Activated naive CD4-positive, alpha-beta T cell treated with anti-CD3 and anti-CD28 coated beads, Interleukin-2, amount 50 U/mL, for 72 hours (primary cell): ENCODE measurements at regions not wholly inside any gene's neighbourhood (a gene's known extent, or its start where the extent isn't known, plus 50 kb on each side); places are given as distances from the start of the nearest gene placed in this dataset.

Experiments
- ATAC-seq, 2 donors: fragments of 150-1000 bp; cut with Tn5 transposase; 2 replicates each; pipeline ENCODE4 v1.10.0; 2021; ENCODE audit warnings: mild to moderate bottlenecking in 2 of 2, moderate library complexity in 2 of 2
- DNase-seq, 2 donors: peaks; one replicate each; pipeline ENCODE4 v3.0.0; 2021 to 2022; ENCODE audit warnings: low spot score in 2 of 2
- H3K27ac Mint-ChIP-seq, 2 donors: one replicate each; pipeline ENCODE4 v1.8.0; 2022; ENCODE audit warnings: mild to moderate bottlenecking in 2 of 2, mixed read lengths in 2 of 2
- H3K36me3 Mint-ChIP-seq, 2 donors: one replicate each; pipeline ENCODE4 v1.8.0; 2022; ENCODE audit warnings: mixed read lengths in 2 of 2
- H3K9me3 Mint-ChIP-seq, 2 donors: one replicate each; pipeline ENCODE4 v1.8.0; 2022; ENCODE audit warnings: mixed read lengths in 2 of 2

- Mint-ChIP-seq H3K9me3 (peaks cover 0 to under 1% of the 10 kb centered on the region in 2 donors), H3K27ac (no peak overlapping the region), H3K36me3 (no peaks in the 10 kb centered on the region)
- DNase-seq = no peak
- ATAC-seq = no peak
Measured at GRCh38 chr20:6866741-6867140, 99.3 kb downstream of the BMP2 start.

GRCh38 chr20:6868861-6869260, 101.4 kb downstream of the BMP2 start:
- H3K27ac Mint-ChIP-seq = no peak overlapping the region
- no peaks in the 10 kb centered on the region for H3K36me3 Mint-ChIP-seq
- DNase-seq (no peak), ATAC-seq (no peak)
- peaks cover 0 to 3% of the 10 kb centered on the region in 2 donors for H3K9me3 Mint-ChIP-seq

- H3K36me3 Mint-ChIP-seq = no peaks in the 10 kb centered on the region
- H3K9me3 Mint-ChIP-seq = peaks cover 0 to 3% of the 10 kb centered on the region in 2 donors
Measured at GRCh38 chr20:6870559-6870958, 103.1 kb downstream of the BMP2 start.

GRCh38 chr20:6877633-6878032, 110.1 kb downstream of the BMP2 start:
- no peaks in the 10 kb centered on the region for H3K36me3 Mint-ChIP-seq
- peaks cover 6 to 10% of the 10 kb centered on the region in 2 donors for H3K9me3 Mint-ChIP-seq
- no peak overlapping the region for H3K27ac Mint-ChIP-seq
- ATAC-seq = no peak
- DNase-seq = no peak

More at GRCh38 chr20:6870559-6870958, 103.1 kb downstream of the BMP2 start:
- ATAC-seq (no peak), DNase-seq (no peak)
- H3K27ac Mint-ChIP-seq = no peak overlapping the region

GRCh38 chr20:6882561-6883291, 115.2 kb downstream of the BMP2 start:
- Mint-ChIP-seq H3K9me3 (peaks cover 13 to 14% of the 10 kb centered on the region in 2 donors), H3K27ac (no peak overlapping the region), H3K36me3 (peaks cover 0 to 6% of the 10 kb centered on the region in 2 donors)
- DNase-seq = no peak
- ATAC-seq = no peak

- H3K36me3 Mint-ChIP-seq = peaks cover 0 to 6% of the 10 kb centered on the region in 2 donors
- ATAC-seq = no peak
- H3K9me3 Mint-ChIP-seq = peaks cover 13% of the 10 kb centered on the region in 2 donors
- no peak overlapping the region for H3K27ac Mint-ChIP-seq
- DNase-seq = no peak
Measured at GRCh38 chr20:6884114-6884513, 116.6 kb downstream of the BMP2 start.

GRCh38 chr20:6886065-6886729, 118.7 kb downstream of the BMP2 start:
- DNase-seq (no peak), ATAC-seq (no peak)
- no peak overlapping the region for H3K27ac Mint-ChIP-seq
- peaks cover 13% of the 10 kb centered on the region in 2 donors for H3K9me3 Mint-ChIP-seq
- H3K36me3 Mint-ChIP-seq = peaks cover 0 to 6% of the 10 kb centered on the region in 2 donors

GRCh38 chr20:6887966-6888365, 120.5 kb downstream of the BMP2 start:
- Mint-ChIP-seq H3K9me3 (peaks cover 17 to 22% of the 10 kb centered on the region in 2 donors), H3K36me3 (peaks cover 0 to 6% of the 10 kb centered on the region in 2 donors), H3K27ac (no peak overlapping the region)
- no peak for DNase-seq
- no peak for ATAC-seq

- ATAC-seq (no peak), DNase-seq (no peak)
- Mint-ChIP-seq H3K36me3 (peaks cover 0 to 6% of the 10 kb centered on the region in 2 donors), H3K27ac (no peak overlapping the region), H3K9me3 (peaks cover 18 to 20% of the 10 kb centered on the region in 2 donors)
Measured at GRCh38 chr20:6888736-6889395, 121.4 kb downstream of the BMP2 start.

GRCh38 chr20:6892724-6893123, 125.2 kb downstream of the BMP2 start:
- no peaks in the 10 kb centered on the region for H3K36me3 Mint-ChIP-seq

GRCh38 chr20:6898928-6899327, 131.4 kb downstream of the BMP2 start:
- Mint-ChIP-seq H3K27ac (no peak overlapping the region), H3K36me3 (no peaks in the 10 kb centered on the region), H3K9me3 (peaks cover 9 to 17% of the 10 kb centered on the region in 2 donors)
- ATAC-seq (no peak), DNase-seq (no peak)

More at GRCh38 chr20:6892724-6893123, 125.2 kb downstream of the BMP2 start:
- Mint-ChIP-seq H3K27ac (no peak overlapping the region), H3K9me3 (peaks cover 13 to 14% of the 10 kb centered on the region in 2 donors)
- no peak for ATAC-seq
- DNase-seq = no peak

- Mint-ChIP-seq H3K36me3 (no peaks in the 10 kb centered on the region), H3K9me3 (peaks cover 8 to 11% of the 10 kb centered on the region in 2 donors), H3K27ac (no peak overlapping the region)
- no peak for DNase-seq
- no peak for ATAC-seq
Measured at GRCh38 chr20:6906871-6907270, 139.4 kb downstream of the BMP2 start.

- no peaks in the 10 kb centered on the region for H3K36me3 Mint-ChIP-seq
Measured at GRCh38 chr20:6908673-6909072, 141.2 kb downstream of the BMP2 start.

GRCh38 chr20:6909608-6910007, 142.1 kb downstream of the BMP2 start:
- Mint-ChIP-seq H3K9me3 (peaks cover 9 to 11% of the 10 kb centered on the region in 2 donors), H3K27ac (no peak overlapping the region), H3K36me3 (no peaks in the 10 kb centered on the region)
- DNase-seq (no peak), ATAC-seq (no peak)

More at GRCh38 chr20:6908673-6909072, 141.2 kb downstream of the BMP2 start:
- no peak for DNase-seq
- ATAC-seq = no peak
- H3K27ac Mint-ChIP-seq = no peak overlapping the region
- H3K9me3 Mint-ChIP-seq = peaks cover 5 to 11% of the 10 kb centered on the region in 2 donors

GRCh38 chr20:6914986-6915385, 147.5 kb downstream of the BMP2 start:
- DNase-seq = no peak
- Mint-ChIP-seq H3K36me3 (no peaks in the 10 kb centered on the region), H3K9me3 (peaks cover 4 to 12% of the 10 kb centered on the region in 2 donors), H3K27ac (no peak overlapping the region)
- no peak for ATAC-seq

GRCh38 chr20:6916938-6917337, 149.5 kb downstream of the BMP2 start:
- no peak for ATAC-seq
- Mint-ChIP-seq H3K27ac (no peak overlapping the region), H3K9me3 (peaks cover 4 to 12% of the 10 kb centered on the region in 2 donors), H3K36me3 (no peaks in the 10 kb centered on the region)
- no peak for DNase-seq

- Mint-ChIP-seq H3K9me3 (peaks cover 0 to 12% of the 10 kb centered on the region in 2 donors), H3K36me3 (no peaks in the 10 kb centered on the region), H3K27ac (no peak overlapping the region)
- DNase-seq = no peak
- ATAC-seq = no peak
Measured at GRCh38 chr20:6919792-6920468, 152.4 kb downstream of the BMP2 start.
